ENCODE measurements at regions not wholly inside any gene's neighbourhood (a gene's known extent, or its start where the extent isn't known, plus 50 kb on each side); places are given as distances from the start of the nearest gene placed in this dataset.

GRCh38 chr15:24621630-24622215 is 53.9 kb upstream of the NPAP1 start:
- Histone ChIP-seq H3K36me3 (no peaks in the 10 kb centered on the region), H3K27me3 (no peaks in the 10 kb centered on the region), H3K4me3 (no peak overlapping the region), H3K27ac (no peak overlapping the region), H3K9me3 (peaks cover 6% of the 10 kb centered on the region), H3K4me1 (no peaks in the 10 kb centered on the region)
- 82% methylated on average over 3 of the region's 3 CpGs for WGBS
- DNase-seq (ENCODE audit: low spot score in 2 of 2), result no peak
- TF ChIP-seq POLR2A (IDR thresholded peaks at IDR 0.05) (no peak), EP300 (IDR thresholded peaks at IDR 0.05) (no peak), CTCF (IDR thresholded peaks at IDR 0.05) (no peak)
